Naive thymus-derived CD8-positive, alpha-beta T cell (primary cell): ENCODE measurements at regions not wholly inside any gene's neighbourhood (a gene's known extent, or its start where the extent isn't known, plus 50 kb on each side); places are given as distances from the start of the nearest gene placed in this dataset.

Experiments used
- ATAC-seq, 2 donors: fragments of 150-1000 bp; cut with Tn5 transposase in 1 of 2; sonication (Bioruptor Pico), chemical (Tn5 transposase) in 1 of 2; 1 replicate in 1 of 2; 2 replicates in 1 of 2; pipeline ENCODE4 v1.10.0; 2021; ENCODE audit warnings: mild to moderate bottlenecking in 2 of 2, moderate library complexity in 2 of 2
- POLR2A ChIA-PET: fragments of 350-600 bp; sonication (Branson Sonifier 250); formaldehyde crosslinking; loops from one replicate; lab custom pipeline; 2021; ENCODE audit warnings: antibody characterized with exemption; lab: Charles Lee
- DNase-seq, 10 donors: peaks; one replicate each; pipeline versions ENCODE4 v3.0.0 to v3.0.0-alpha.2; 2020 to 2022
- H3K27ac Mint-ChIP-seq, 10 donors: one replicate each; pipeline ENCODE4 v1.8.0; 2020 to 2022; ENCODE audit warnings: mild to moderate bottlenecking in 10 of 10, mixed read lengths in 10 of 10, moderate library complexity in 4 of 10, inconsistent platforms in 1 of 10
- H3K27me3 Mint-ChIP-seq, 5 donors: one replicate each; pipeline ENCODE4 v1.8.0; 2021 to 2022; ENCODE audit warnings: mixed read lengths in 5 of 5
- H3K36me3 Mint-ChIP-seq, 3 donors: one replicate each; pipeline ENCODE4 v1.8.0; 2020 to 2022; ENCODE audit warnings: mixed read lengths in 3 of 3, mild to moderate bottlenecking in 2 of 3, inconsistent platforms in 1 of 3
- H3K4me1 Mint-ChIP-seq, 4 donors: one replicate each; pipeline ENCODE4 v1.8.0; 2021 to 2022; ENCODE audit warnings: mixed read lengths in 4 of 4
- H3K4me3 Mint-ChIP-seq, 10 donors: one replicate each; pipeline ENCODE4 v1.8.0; 2020 to 2022; ENCODE audit warnings: mild to moderate bottlenecking in 10 of 10, mixed read lengths in 10 of 10, moderate library complexity in 6 of 10, inconsistent platforms in 1 of 10
- H3K9me3 Mint-ChIP-seq, 9 donors: one replicate each; pipeline ENCODE4 v1.8.0; 2020 to 2022; ENCODE audit warnings: mixed read lengths in 9 of 9, mild to moderate bottlenecking in 3 of 9, inconsistent platforms in 1 of 9, moderate library complexity in 1 of 9

- H3K27me3 Mint-ChIP-seq, result peaks cover 0 to 2% (median 1%) of the 10 kb centered on the region in 5 donors
- H3K27ac Mint-ChIP-seq, result no peak overlapping the region
- ATAC-seq (no peak), DNase-seq (no peak)
- peaks cover 0 to 16% (median 6%) of the 10 kb centered on the region in 9 donors for H3K9me3 Mint-ChIP-seq
- H3K4me1 Mint-ChIP-seq, result peaks cover 0 to 1% (median 0%) of the 10 kb centered on the region in 4 donors
- H3K36me3 Mint-ChIP-seq, result peaks cover 3 to 22% (median 4%) of the 10 kb centered on the region in 3 donors
- H3K4me3 Mint-ChIP-seq, result no peak overlapping the region
- POLR2A ChIA-PET, result no interaction called here
Measured at GRCh38 chr1:58256546-58256945, 290.0 kb downstream of the OMA1 start.

DNA sequence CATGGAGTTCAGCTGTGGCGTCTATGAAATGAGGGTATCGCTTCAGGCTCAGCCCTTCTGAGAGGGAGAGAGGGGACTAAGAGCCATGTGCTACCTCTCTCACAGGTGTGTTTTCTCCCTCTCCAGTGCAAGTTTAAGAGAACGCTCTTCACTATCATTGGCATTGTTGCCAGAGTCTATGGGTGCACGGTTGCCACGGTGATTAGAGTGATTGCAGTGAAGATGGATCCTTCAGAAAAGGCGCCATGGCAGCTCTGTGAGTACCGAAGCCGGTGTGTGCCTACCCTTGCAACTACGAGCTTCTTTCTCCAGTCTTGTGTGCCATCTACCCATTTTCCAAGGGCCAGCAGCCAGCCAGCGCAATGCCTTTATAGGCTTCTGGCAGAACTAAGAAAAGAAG lies 290.5 kb downstream of the OMA1 start:
- Mint-ChIP-seq H3K27ac (no peak overlapping the region), H3K4me1 (peaks cover 0 to 2% (median 0%) of the 10 kb centered on the region in 4 donors), H3K9me3 (peaks cover 0 to 16% (median 6%) of the 10 kb centered on the region in 9 donors), H3K36me3 (peaks cover 3 to 22% (median 4%) of the 10 kb centered on the region in 3 donors), H3K27me3 (peaks cover 4 to 7% (median 6%) of the 10 kb centered on the region in 5 donors), H3K4me3 (no peak overlapping the region)
- no peak for DNase-seq
- POLR2A ChIA-PET, result no interaction called here
- no peak for ATAC-seq

DNA sequence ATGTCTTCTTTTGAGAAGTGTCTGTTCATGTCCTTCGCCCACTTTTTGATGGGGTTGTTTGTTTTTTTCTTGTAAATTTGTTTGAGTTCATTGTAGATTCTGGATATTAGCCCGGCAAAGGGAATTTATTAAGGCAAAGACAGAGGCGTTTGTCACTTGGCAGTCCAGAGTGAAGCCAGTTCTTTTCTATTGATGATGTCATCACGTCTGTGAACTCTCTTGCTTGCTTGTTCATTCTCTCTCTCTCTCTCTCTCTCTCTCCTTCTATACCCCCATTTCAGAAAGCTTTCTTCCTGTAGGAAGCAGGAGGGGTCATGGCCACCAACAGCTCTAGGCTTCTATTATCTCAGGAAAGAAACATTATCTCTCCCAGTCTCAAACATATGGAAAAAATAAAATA lies 291.3 kb downstream of the OMA1 start:
- Mint-ChIP-seq H3K9me3 (peaks cover 0 to 16% (median 6%) of the 10 kb centered on the region in 9 donors), H3K4me1 (peaks cover 0 to 6% (median 2%) of the 10 kb centered on the region in 4 donors), H3K27ac (no peak overlapping the region), H3K27me3 (peaks cover 5 to 16% (median 12%) of the 10 kb centered on the region in 5 donors), H3K36me3 (peaks cover 3 to 17% (median 4%) of the 10 kb centered on the region in 3 donors), H3K4me3 (no peak overlapping the region)
- POLR2A ChIA-PET, result no interaction called here
- DNase-seq, result no peak
- ATAC-seq, result no peak

DNA sequence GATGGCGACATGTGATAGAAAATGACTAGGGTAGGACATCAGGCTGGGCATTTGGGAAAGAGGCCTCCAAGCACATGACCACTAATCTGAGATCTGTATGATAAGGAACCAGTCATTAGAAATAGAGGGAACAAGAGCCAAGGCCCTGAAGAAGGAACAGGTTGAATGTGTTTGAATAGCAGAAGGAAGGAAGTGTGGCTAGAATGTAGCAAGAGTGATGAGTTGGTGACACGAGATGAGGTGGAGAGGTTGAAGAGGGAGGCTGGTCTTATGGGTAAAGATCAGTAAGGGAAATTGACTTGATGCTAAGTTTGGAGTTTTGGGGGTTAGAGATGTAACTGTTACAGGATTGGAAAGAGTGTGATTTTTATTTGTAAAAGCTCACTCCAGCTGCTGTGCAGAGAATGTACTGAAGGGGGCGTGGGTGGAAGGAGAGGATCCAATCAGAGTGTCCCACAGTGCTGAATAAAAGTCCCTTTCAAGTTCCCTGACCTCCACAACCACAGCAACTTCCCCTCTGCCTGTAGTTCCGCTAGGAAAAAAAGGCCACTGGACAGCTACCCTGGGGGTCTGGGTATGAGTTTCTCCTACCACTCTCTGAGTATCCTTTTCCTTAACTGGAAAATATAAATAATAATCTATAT lies 295.0 kb downstream of the OMA1 start:
- Mint-ChIP-seq H3K36me3 (peaks cover 0 to 14% (median 2%) of the 10 kb centered on the region in 3 donors), H3K4me1 (peaks cover 5 to 16% (median 8%) of the 10 kb centered on the region in 4 donors), H3K27ac (no peak overlapping the region), H3K9me3 (peaks cover 0 to 16% (median 6%) of the 10 kb centered on the region in 9 donors), H3K4me3 (no peak overlapping the region), H3K27me3 (peaks cover 13 to 46% (median 34%) of the 10 kb centered on the region in 5 donors)
- POLR2A ChIA-PET, result no interaction called here
- DNase-seq, result no peak
- no peak for ATAC-seq

DNA sequence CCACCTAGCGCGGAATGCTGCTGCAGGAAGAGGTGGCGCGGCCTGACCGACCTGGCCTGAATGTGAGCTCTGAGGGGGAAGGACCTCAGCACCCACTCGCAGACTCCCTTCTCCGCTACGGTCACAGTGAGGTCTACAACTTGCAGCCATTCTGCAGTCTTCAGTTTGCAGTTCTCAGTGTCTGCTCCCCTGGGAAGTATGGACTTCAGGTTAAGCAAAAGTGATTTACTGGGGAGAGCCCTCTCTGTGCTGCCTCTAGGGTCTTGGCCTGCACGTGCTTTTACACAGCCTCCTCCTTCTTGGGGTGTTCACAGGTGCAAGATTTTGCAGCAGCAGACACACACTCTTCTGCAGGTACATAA lies 296.0 kb downstream of the OMA1 start:
- Mint-ChIP-seq H3K4me1 (peaks cover 5 to 16% (median 10%) of the 10 kb centered on the region in 4 donors), H3K36me3 (peaks cover 0 to 11% (median 2%) of the 10 kb centered on the region in 3 donors), H3K27ac (no peak overlapping the region), H3K27me3 (peaks cover 17 to 53% (median 38%) of the 10 kb centered on the region in 5 donors), H3K4me3 (peak overlapping the region in 6 of 10 donors; percentile 31 to 84 (median 68)), H3K9me3 (peaks cover 0 to 7% (median 6%) of the 10 kb centered on the region in 9 donors)
- ATAC-seq (no peak), DNase-seq (no peak)
- POLR2A ChIA-PET, result no interaction called here

- Mint-ChIP-seq H3K4me1 (peaks cover 5 to 16% (median 10%) of the 10 kb centered on the region in 4 donors), H3K36me3 (peaks cover 0 to 6% (median 0%) of the 10 kb centered on the region in 3 donors), H3K27me3 (peaks cover 17 to 53% (median 38%) of the 10 kb centered on the region in 5 donors), H3K4me3 (peak overlapping the region in 9 of 10 donors; percentile 20 to 84 (median 63)), H3K27ac (no peak overlapping the region), H3K9me3 (peaks cover 0 to 4% (median 0%) of the 10 kb centered on the region in 9 donors)
- peak in 1 of 2 donors; percentile 18 for ATAC-seq
- POLR2A ChIA-PET, result no interaction called here
- DNase-seq, result peak in 2 of 10 donors; percentile 6 to 9
Measured at GRCh38 chr1:58249737-58250586, 296.6 kb downstream of the OMA1 start.

- ATAC-seq (no peak), DNase-seq (no peak)
- peaks cover 17 to 55% (median 40%) of the 10 kb centered on the region in 5 donors for H3K27me3 Mint-ChIP-seq
- peaks cover 0 to 6% (median 0%) of the 10 kb centered on the region in 3 donors for H3K36me3 Mint-ChIP-seq
- POLR2A ChIA-PET, result no interaction called here
- peaks cover 5 to 16% (median 10%) of the 10 kb centered on the region in 4 donors for H3K4me1 Mint-ChIP-seq
- peak overlapping the region in 9 of 10 donors; percentile 4 to 76 (median 32) for H3K4me3 Mint-ChIP-seq
- H3K27ac Mint-ChIP-seq, result no peak overlapping the region
- peaks cover 0 to 4% (median 0%) of the 10 kb centered on the region in 9 donors for H3K9me3 Mint-ChIP-seq
Measured at GRCh38 chr1:58249388-58249736, 297.2 kb downstream of the OMA1 start.

DNA sequence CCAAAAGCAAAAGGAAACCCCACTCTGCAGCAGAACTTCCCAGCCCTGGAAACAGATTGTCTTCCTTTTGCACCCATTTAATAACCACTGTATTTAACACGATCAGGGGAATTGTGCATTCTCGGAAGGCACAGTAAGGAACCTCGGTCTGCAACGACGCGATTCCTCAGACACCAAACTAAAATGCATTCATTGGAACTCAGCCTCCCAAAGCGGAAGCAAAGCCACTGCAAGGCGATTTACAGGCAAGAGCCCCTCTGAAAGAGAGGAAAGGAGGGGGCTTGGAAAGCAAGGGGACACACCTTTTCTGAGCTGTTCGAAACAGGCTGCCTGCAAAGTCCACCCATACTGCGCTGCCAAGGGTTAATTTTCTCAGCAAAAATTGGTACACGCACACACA lies 297.7 kb downstream of the OMA1 start:
- H3K4me3 Mint-ChIP-seq, result peak overlapping the region in 4 of 10 donors; percentile 25 to 52 (median 30)
- peaks cover 0 to under 1% (median 0%) of the 10 kb centered on the region in 9 donors for H3K9me3 Mint-ChIP-seq
- ATAC-seq (no peak), DNase-seq (no peak)
- peaks cover 5 to 16% (median 10%) of the 10 kb centered on the region in 4 donors for H3K4me1 Mint-ChIP-seq
- H3K27ac Mint-ChIP-seq, result no peak overlapping the region
- POLR2A ChIA-PET, result no interaction called here
- peaks cover 17 to 55% (median 40%) of the 10 kb centered on the region in 5 donors for H3K27me3 Mint-ChIP-seq
- peaks cover 0 to 6% (median 0%) of the 10 kb centered on the region in 3 donors for H3K36me3 Mint-ChIP-seq

DNA sequence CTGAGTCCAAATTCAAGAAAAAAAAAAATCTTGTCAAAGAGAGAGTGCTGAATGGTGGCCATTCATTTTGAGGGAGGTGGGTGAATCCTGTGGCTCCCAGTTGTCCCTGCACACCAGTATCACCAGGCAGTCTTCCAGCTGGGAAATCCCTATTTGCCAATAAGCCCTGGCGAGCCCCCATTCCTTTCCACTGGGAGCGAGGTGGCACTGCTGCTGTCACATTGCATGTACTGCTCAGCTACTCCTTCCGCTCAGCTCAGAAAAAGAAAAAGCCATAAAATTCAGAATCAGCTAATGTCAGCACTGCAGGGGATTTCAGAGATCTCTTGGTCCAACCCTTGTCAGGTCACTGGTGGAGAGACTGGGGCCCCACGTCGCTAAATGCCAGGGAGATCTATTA lies 298.5 kb downstream of the OMA1 start:
- POLR2A ChIA-PET, result no interaction called here
- H3K4me3 Mint-ChIP-seq, result no peak overlapping the region
- ATAC-seq, result no peak
- no peak overlapping the region for H3K27ac Mint-ChIP-seq
- no peak for DNase-seq
- H3K27me3 Mint-ChIP-seq, result peaks cover 17 to 55% (median 40%) of the 10 kb centered on the region in 5 donors
- H3K36me3 Mint-ChIP-seq, result peaks cover 0 to 10% (median 0%) of the 10 kb centered on the region in 3 donors
- H3K4me1 Mint-ChIP-seq, result peaks cover 5 to 16% (median 10%) of the 10 kb centered on the region in 4 donors
- H3K9me3 Mint-ChIP-seq, result no peaks in the 10 kb centered on the region

DNA sequence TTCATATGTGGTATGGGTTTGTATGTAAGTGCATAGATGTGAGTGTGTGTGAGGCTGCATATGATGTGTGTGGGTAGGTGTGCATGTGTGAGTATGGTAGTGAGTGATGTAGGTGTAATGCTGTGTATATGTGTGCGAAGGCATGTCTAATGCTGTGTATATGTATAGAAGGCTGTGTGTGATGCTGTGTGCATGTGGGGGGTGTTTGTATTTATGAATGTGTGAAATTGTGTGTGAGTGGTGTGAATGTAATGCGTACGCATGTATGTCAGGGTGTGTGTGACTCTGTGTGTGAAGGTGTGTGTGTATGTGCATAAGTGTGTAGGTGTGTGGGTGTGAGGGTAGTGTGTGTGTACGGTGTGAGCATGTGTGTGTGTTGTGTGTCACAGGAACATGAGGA lies 300.0 kb downstream of the OMA1 start:
- no peak for DNase-seq
- Mint-ChIP-seq H3K4me1 (peaks cover 5 to 15% (median 10%) of the 10 kb centered on the region in 4 donors), H3K36me3 (peaks cover 0 to 15% (median 0%) of the 10 kb centered on the region in 3 donors), H3K4me3 (no peak overlapping the region), H3K27ac (no peak overlapping the region), H3K9me3 (no peaks in the 10 kb centered on the region), H3K27me3 (peaks cover 19 to 54% (median 41%) of the 10 kb centered on the region in 5 donors)
- ATAC-seq, result no peak
- POLR2A ChIA-PET, result no interaction called here

- no peak overlapping the region for H3K4me3 Mint-ChIP-seq
- peaks cover 4 to 10% (median 6%) of the 10 kb centered on the region in 4 donors for H3K4me1 Mint-ChIP-seq
- ATAC-seq, result no peak
- no peak for DNase-seq
- no peak overlapping the region for H3K27ac Mint-ChIP-seq
- POLR2A ChIA-PET, result no interaction called here
- peaks cover 14 to 39% (median 31%) of the 10 kb centered on the region in 5 donors for H3K27me3 Mint-ChIP-seq
- peaks cover 0 to 17% (median 0%) of the 10 kb centered on the region in 3 donors for H3K36me3 Mint-ChIP-seq
- H3K9me3 Mint-ChIP-seq, result no peaks in the 10 kb centered on the region
Measured at GRCh38 chr1:58244872-58245271, 301.7 kb downstream of the OMA1 start.

GRCh38 chr1:58238846-58239245 lies 307.7 kb downstream of the OMA1 start:
- POLR2A ChIA-PET, result no interaction called here
- Mint-ChIP-seq H3K4me1 (no peaks in the 10 kb centered on the region), H3K9me3 (no peaks in the 10 kb centered on the region), H3K27ac (no peak overlapping the region), H3K27me3 (peaks cover 0 to 7% (median 4%) of the 10 kb centered on the region in 5 donors), H3K4me3 (no peak overlapping the region), H3K36me3 (peaks cover 0 to 11% (median 0%) of the 10 kb centered on the region in 3 donors)
- DNase-seq, result no peak
- ATAC-seq, result no peak

DNA sequence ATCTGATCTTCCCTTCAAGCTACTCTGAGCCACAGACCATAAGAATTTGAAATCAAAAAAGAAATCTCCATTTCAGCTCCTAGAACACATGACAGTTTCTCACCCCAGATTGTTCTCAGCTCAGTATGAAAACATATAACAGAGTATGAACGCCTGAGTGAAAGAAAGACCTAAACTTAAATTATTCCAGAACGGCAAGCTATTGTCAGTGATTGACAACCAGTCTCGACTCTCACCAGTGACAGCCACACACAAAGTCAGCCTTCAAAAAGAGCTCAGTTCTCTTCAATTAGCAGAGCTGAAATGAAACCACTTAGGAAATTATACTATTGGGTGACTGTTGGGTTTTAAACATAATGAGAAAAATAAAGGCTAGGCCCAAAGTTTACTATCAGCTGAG lies 312.8 kb downstream of the OMA1 start:
- no peaks in the 10 kb centered on the region for H3K9me3 Mint-ChIP-seq
- no peak overlapping the region for H3K27ac Mint-ChIP-seq
- no peaks in the 10 kb centered on the region for H3K4me1 Mint-ChIP-seq
- POLR2A ChIA-PET, result no interaction called here
- H3K4me3 Mint-ChIP-seq, result no peak overlapping the region
- H3K27me3 Mint-ChIP-seq, result peaks cover 0 to 5% (median 4%) of the 10 kb centered on the region in 5 donors
- no peak for ATAC-seq
- H3K36me3 Mint-ChIP-seq, result no peaks in the 10 kb centered on the region
- DNase-seq, result no peak
